ENCODE measurements at regions not wholly inside any gene's neighbourhood (a gene's known extent, or its start where the extent isn't known, plus 50 kb on each side); places are given as distances from the start of the nearest gene placed in this dataset.
"Not testable (repeated sequence)": the region's sequence is repeated elsewhere in the genome, so short reads cannot be mapped to it uniquely, and the experiment has no call there.

DNA sequence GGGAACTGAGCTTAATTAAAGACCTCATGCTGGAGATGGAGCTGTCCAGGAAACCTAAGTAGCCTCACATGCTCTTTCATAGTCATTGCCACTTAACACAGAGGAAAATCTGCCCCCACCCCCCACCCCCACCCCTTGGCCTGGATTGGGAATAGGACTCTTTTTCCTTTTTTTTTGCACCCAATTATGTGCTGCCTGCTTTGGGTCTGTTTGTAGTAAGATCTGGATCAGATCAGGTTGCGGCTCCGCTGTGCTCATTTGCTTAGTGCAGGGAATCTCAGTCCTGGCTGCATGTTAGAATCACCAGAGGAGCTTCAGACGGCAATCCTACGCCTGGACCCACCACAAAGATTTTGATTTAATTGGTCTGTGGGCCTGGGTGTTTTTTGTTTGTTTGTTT is 219.0 kb downstream of the UTP18 start:
- Histone ChIP-seq H3K27me3 (ENCODE audit: insufficient read depth, low read length, poor library complexity, severe bottlenecking) (peaks cover 4% of the 10 kb centered on the region), H4K20me1 (ENCODE audit: insufficient read depth, low read length, poor library complexity, severe bottlenecking) (no peaks in the 10 kb centered on the region), H3K4me2 (ENCODE audit: low read depth, low read length, poor library complexity, severe bottlenecking) (no peak overlapping the region), H3K9ac (ENCODE audit: low read depth, low read length, poor library complexity, severe bottlenecking) (no peak overlapping the region), H3F3A (ENCODE audit: low read depth) (no peaks in the 10 kb centered on the region), H3K4me3 (ENCODE audit: low read length, poor library complexity, severe bottlenecking) (no peak overlapping the region), H3K36me3 (ENCODE audit: insufficient read depth, low read length) (no peaks in the 10 kb centered on the region), H3K4me1 (ENCODE audit: insufficient read depth, low read length, poor library complexity, severe bottlenecking) (no peaks in the 10 kb centered on the region), H3K79me2 (ENCODE audit: insufficient read depth, low read length) (no peaks in the 10 kb centered on the region), H3K9me2 (replicated peaks; ENCODE audit: low read depth, low read length) (no peaks in the 10 kb centered on the region), H3K9me3 (ENCODE audit: insufficient read depth, low read depth, low read length) (peaks cover 13% of the 10 kb centered on the region; the same call in 1 of the 2 replicates), H2AFZ (ENCODE audit: low read length) (no peak overlapping the region)
- no peak for TF ChIP-seq EZH2phosphoT487 (IDR thresholded peaks at IDR 0.05; ENCODE audit: borderline replicate concordance)
- TF ChIP-seq, protein P1, sequence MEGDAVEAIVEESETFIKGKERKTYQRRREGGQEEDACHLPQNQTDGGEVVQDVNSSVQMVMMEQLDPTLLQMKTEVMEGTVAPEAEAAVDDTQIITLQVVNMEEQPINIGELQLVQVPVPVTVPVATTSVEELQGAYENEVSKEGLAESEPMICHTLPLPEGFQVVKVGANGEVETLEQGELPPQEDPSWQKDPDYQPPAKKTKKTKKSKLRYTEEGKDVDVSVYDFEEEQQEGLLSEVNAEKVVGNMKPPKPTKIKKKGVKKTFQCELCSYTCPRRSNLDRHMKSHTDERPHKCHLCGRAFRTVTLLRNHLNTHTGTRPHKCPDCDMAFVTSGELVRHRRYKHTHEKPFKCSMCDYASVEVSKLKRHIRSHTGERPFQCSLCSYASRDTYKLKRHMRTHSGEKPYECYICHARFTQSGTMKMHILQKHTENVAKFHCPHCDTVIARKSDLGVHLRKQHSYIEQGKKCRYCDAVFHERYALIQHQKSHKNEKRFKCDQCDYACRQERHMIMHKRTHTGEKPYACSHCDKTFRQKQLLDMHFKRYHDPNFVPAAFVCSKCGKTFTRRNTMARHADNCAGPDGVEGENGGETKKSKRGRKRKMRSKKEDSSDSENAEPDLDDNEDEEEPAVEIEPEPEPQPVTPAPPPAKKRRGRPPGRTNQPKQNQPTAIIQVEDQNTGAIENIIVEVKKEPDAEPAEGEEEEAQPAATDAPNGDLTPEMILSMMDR (conservative IDR thresholded peaks at IDR 0.05; ENCODE audit: low read length): no peak

DNA sequence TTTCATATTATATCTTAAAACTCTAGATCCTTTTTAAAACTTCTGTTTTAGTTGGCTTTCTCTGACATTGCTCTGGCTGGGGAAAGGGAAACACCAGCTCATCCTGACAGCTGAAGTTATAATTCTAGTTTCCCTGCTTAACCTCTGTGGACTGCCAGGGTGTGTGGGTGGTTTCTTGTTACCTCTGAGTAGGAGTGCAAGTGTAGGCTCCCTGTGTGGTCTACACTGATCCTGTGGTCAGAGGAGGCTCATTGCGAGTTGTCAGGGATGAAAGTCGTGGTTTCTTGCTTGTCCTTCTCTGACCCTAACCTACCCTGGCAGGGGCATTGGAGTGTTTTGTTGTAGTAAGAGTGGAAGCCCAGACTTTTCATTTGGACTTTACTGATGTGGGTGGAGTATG is 221.0 kb downstream of the UTP18 start:
- peaks cover 13% of the 10 kb centered on the region; the same call in 1 of the 2 replicates for H3K9me3 ChIP-seq (ENCODE audit: insufficient read depth, low read depth, low read length)
- no peaks in the 10 kb centered on the region for H4K20me1 ChIP-seq (ENCODE audit: insufficient read depth, low read length, poor library complexity, severe bottlenecking)
- no peak overlapping the region for H3K9ac ChIP-seq (ENCODE audit: low read depth, low read length, poor library complexity, severe bottlenecking)
- H3F3A ChIP-seq (ENCODE audit: low read depth): no peaks in the 10 kb centered on the region
- no peak overlapping the region for H3K4me2 ChIP-seq (ENCODE audit: low read depth, low read length, poor library complexity, severe bottlenecking)
- H2AFZ ChIP-seq (ENCODE audit: low read length): no peak overlapping the region
- H3K4me3 ChIP-seq (ENCODE audit: low read length, poor library complexity, severe bottlenecking): no peak overlapping the region
- no peaks in the 10 kb centered on the region for H3K36me3 ChIP-seq (ENCODE audit: insufficient read depth, low read length)
- H3K27me3 ChIP-seq (ENCODE audit: insufficient read depth, low read length, poor library complexity, severe bottlenecking): peaks cover 4% of the 10 kb centered on the region
- H3K79me2 ChIP-seq (ENCODE audit: insufficient read depth, low read length): no peaks in the 10 kb centered on the region
- H3K4me1 ChIP-seq (ENCODE audit: insufficient read depth, low read length, poor library complexity, severe bottlenecking): no peaks in the 10 kb centered on the region
- H3K9me2 ChIP-seq (replicated peaks; ENCODE audit: low read depth, low read length): no peaks in the 10 kb centered on the region
- TF ChIP-seq EZH2phosphoT487 (IDR thresholded peaks at IDR 0.05; ENCODE audit: borderline replicate concordance): no peak
- TF ChIP-seq, protein P1 (conservative IDR thresholded peaks at IDR 0.05; ENCODE audit: low read length): no peak

DNA sequence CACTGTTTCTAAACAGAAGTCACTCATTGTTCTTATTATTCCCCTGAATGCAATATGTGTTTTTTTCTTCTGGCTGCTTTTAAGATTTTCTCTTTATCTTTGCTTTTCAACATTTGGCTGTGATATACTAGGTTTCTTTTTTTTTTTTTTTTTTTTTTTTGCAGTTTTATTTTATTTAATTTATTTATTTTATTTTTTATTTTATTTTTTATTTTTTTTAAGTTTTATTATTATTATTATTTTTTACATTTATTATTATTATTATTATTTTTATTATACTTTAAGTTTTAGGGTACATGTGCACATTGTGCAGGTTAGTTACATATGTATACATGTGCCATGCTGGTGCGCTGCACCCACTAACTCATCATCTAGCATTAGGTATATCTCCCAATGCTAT is 221.9 kb downstream of the UTP18 start:
- H2AFZ ChIP-seq (ENCODE audit: low read length); H3K9ac ChIP-seq (ENCODE audit: low read depth, low read length, poor library complexity, severe bottlenecking); H3K36me3 ChIP-seq (ENCODE audit: insufficient read depth, low read length); H3K9me2 ChIP-seq (replicated peaks; ENCODE audit: low read depth, low read length); H3K4me2 ChIP-seq (ENCODE audit: low read depth, low read length, poor library complexity, severe bottlenecking); H3K27me3 ChIP-seq (ENCODE audit: insufficient read depth, low read length, poor library complexity, severe bottlenecking); H3F3A ChIP-seq (ENCODE audit: low read depth); H3K79me2 ChIP-seq (ENCODE audit: insufficient read depth, low read length); H4K20me1 ChIP-seq (ENCODE audit: insufficient read depth, low read length, poor library complexity, severe bottlenecking); H3K4me1 ChIP-seq (ENCODE audit: insufficient read depth, low read length, poor library complexity, severe bottlenecking); H3K4me3 ChIP-seq (ENCODE audit: low read length, poor library complexity, severe bottlenecking): not testable (repeated sequence)
- H3K9me3 ChIP-seq (ENCODE audit: insufficient read depth, low read depth, low read length): peaks cover 13% of the 10 kb centered on the region; the same call in 1 of the 2 replicates

DNA sequence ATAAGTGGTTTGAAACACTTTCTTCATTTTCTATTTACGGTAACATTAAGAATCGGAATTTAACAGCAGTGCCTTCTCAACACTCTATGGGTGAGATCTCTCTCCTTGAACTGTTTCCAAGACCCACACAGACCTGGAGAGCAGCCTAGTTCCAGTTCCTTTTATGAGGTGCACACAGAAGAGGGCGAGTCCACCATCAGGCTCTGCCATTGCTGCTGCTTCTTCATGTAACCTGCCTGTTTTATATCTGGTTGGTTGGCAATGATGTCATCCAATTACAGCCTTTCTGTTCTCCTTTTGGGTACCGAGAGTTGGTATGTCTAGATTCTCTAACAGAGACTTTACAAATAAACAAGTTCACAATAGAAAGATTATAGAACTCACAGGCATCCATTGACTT is 225.7 kb downstream of the UTP18 start:
- no peak overlapping the region for H3K4me2 ChIP-seq (ENCODE audit: low read depth, low read length, poor library complexity, severe bottlenecking)
- H3K4me1 ChIP-seq (ENCODE audit: insufficient read depth, low read length, poor library complexity, severe bottlenecking): no peaks in the 10 kb centered on the region
- no peaks in the 10 kb centered on the region for H4K20me1 ChIP-seq (ENCODE audit: insufficient read depth, low read length, poor library complexity, severe bottlenecking)
- TF ChIP-seq EZH2phosphoT487 (IDR thresholded peaks at IDR 0.05; ENCODE audit: borderline replicate concordance): no peak
- TF ChIP-seq, protein P1 (conservative IDR thresholded peaks at IDR 0.05; ENCODE audit: low read length): no peak
- no peaks in the 10 kb centered on the region for H3K36me3 ChIP-seq (ENCODE audit: insufficient read depth, low read length)
- no peaks in the 10 kb centered on the region for H3K9me2 ChIP-seq (replicated peaks; ENCODE audit: low read depth, low read length)
- no peaks in the 10 kb centered on the region for H3F3A ChIP-seq (ENCODE audit: low read depth)
- H3K9me3 ChIP-seq (ENCODE audit: insufficient read depth, low read depth, low read length): peaks cover 11% of the 10 kb centered on the region; the same call in 1 of the 2 replicates
- no peak overlapping the region for H2AFZ ChIP-seq (ENCODE audit: low read length)
- H3K79me2 ChIP-seq (ENCODE audit: insufficient read depth, low read length): no peaks in the 10 kb centered on the region
- no peak overlapping the region for H3K9ac ChIP-seq (ENCODE audit: low read depth, low read length, poor library complexity, severe bottlenecking)
- no peaks in the 10 kb centered on the region for H3K27me3 ChIP-seq (ENCODE audit: insufficient read depth, low read length, poor library complexity, severe bottlenecking)
- H3K4me3 ChIP-seq (ENCODE audit: low read length, poor library complexity, severe bottlenecking): no peak overlapping the region
